ENCODE measurements at regions not wholly inside any gene's neighbourhood (a gene's known extent, or its start where the extent isn't known, plus 50 kb on each side); places are given as distances from the start of the nearest gene placed in this dataset.

GRCh38 chr5:164597293-164597900 lies 1092.0 kb downstream of the MAT2B start:
- no peak for DNase-seq (ENCODE audit: low spot score)
- H3K4me3 Mint-ChIP-seq (ENCODE audit: unreplicated experiment) = no peak overlapping the region
- no peaks in the 10 kb centered on the region for H3K4me1 Mint-ChIP-seq (ENCODE audit: low read depth)
- no peak overlapping the region for H3K27ac Mint-ChIP-seq (ENCODE audit: unreplicated experiment)
- H3K9me3 Mint-ChIP-seq (ENCODE audit: low read depth) = no peaks in the 10 kb centered on the region
- no peaks in the 10 kb centered on the region for H3K27me3 Mint-ChIP-seq (ENCODE audit: low read depth)
- H3K36me3 Mint-ChIP-seq (ENCODE audit: low read depth) = no peaks in the 10 kb centered on the region
- peak; percentile 57 for TF ChIP-seq CTCF (IDR thresholded peaks at IDR 0.05)

- Mint-ChIP-seq H3K4me1 (ENCODE audit: low read depth) (no peaks in the 10 kb centered on the region), H3K27ac (ENCODE audit: unreplicated experiment) (no peak overlapping the region), H3K36me3 (ENCODE audit: low read depth) (no peaks in the 10 kb centered on the region), H3K27me3 (ENCODE audit: low read depth) (no peaks in the 10 kb centered on the region), H3K9me3 (ENCODE audit: low read depth) (no peaks in the 10 kb centered on the region), H3K4me3 (ENCODE audit: unreplicated experiment) (no peak overlapping the region)
- DNase-seq (ENCODE audit: low spot score) = no peak
- TF ChIP-seq CTCF (IDR thresholded peaks at IDR 0.05) = no peak
These were observed 1094.9 kb downstream of the MAT2B start for GRCh38 chr5:164600274-164600673.

- TF ChIP-seq CTCF (IDR thresholded peaks at IDR 0.05) = no peak
- Mint-ChIP-seq H3K9me3 (ENCODE audit: low read depth) (peaks cover 4% of the 10 kb centered on the region), H3K36me3 (ENCODE audit: low read depth) (no peaks in the 10 kb centered on the region), H3K4me3 (ENCODE audit: unreplicated experiment) (no peak overlapping the region), H3K27ac (ENCODE audit: unreplicated experiment) (no peak overlapping the region), H3K27me3 (ENCODE audit: low read depth) (no peaks in the 10 kb centered on the region), H3K4me1 (ENCODE audit: low read depth) (no peaks in the 10 kb centered on the region)
- DNase-seq (ENCODE audit: low spot score) = peak; percentile 71
These were observed 1095.6 kb downstream of the MAT2B start for GRCh38 chr5:164600929-164601535.

GRCh38 chr5:164608507-164608906 lies 1103.1 kb downstream of the MAT2B start:
- peaks cover 15% of the 10 kb centered on the region for H3K9me3 Mint-ChIP-seq (ENCODE audit: low read depth)
- DNase-seq (ENCODE audit: low spot score) = no peak
- no peak for TF ChIP-seq CTCF (IDR thresholded peaks at IDR 0.05)
- no peaks in the 10 kb centered on the region for H3K4me1 Mint-ChIP-seq (ENCODE audit: low read depth)
- H3K4me3 Mint-ChIP-seq (ENCODE audit: unreplicated experiment) = no peak overlapping the region
- H3K27me3 Mint-ChIP-seq (ENCODE audit: low read depth) = peaks cover 15% of the 10 kb centered on the region
- no peak overlapping the region for H3K27ac Mint-ChIP-seq (ENCODE audit: unreplicated experiment)
- no peaks in the 10 kb centered on the region for H3K36me3 Mint-ChIP-seq (ENCODE audit: low read depth)

- TF ChIP-seq CTCF (IDR thresholded peaks at IDR 0.05) = no peak
- H3K27ac Mint-ChIP-seq (ENCODE audit: unreplicated experiment) = no peak overlapping the region
These were observed 1105.0 kb downstream of the MAT2B start for GRCh38 chr5:164610374-164610773.

More at GRCh38 chr5:164610374-164610773, 1105.0 kb downstream of the MAT2B start:
- H3K36me3 Mint-ChIP-seq (ENCODE audit: low read depth) = no peaks in the 10 kb centered on the region
- H3K27me3 Mint-ChIP-seq (ENCODE audit: low read depth) = peaks cover 17% of the 10 kb centered on the region
- H3K9me3 Mint-ChIP-seq (ENCODE audit: low read depth) = peaks cover 15% of the 10 kb centered on the region
- H3K4me3 Mint-ChIP-seq (ENCODE audit: unreplicated experiment) = no peak overlapping the region
- no peak for DNase-seq (ENCODE audit: low spot score)
- H3K4me1 Mint-ChIP-seq (ENCODE audit: low read depth) = no peaks in the 10 kb centered on the region
